Gastrocnemius medialis (tissue), 4 donors: ENCODE measurements at regions not wholly inside any gene's neighbourhood (a gene's known extent, or its start where the extent isn't known, plus 50 kb on each side); places are given as distances from the start of the nearest gene placed in this dataset.
A peak's percentile ranks its signal among the peaks of the same experiment; 100 is the strongest.
"Not testable (repeated sequence)": the region's sequence is repeated elsewhere in the genome, so short reads cannot be mapped to it uniquely, and the experiment has no call there.

Experiments
- ATAC-seq, 2 donors: fragments of 150-250 bp; one replicate each; pipeline ENCODE4 v1.9.1; 2016
- DNase-seq, 2 donors: peaks; one replicate each; pipeline ENCODE4 v3.0.0-alpha.2; 2019
- H3K27ac ChIP-seq, 4 donors: fragments of 200-600 bp; sonication (generic); 1 replicate in 1 of 4; 2 replicates in 3 of 4; pipeline ENCODE4 v1.5.1; 2016 to 2018; ENCODE audit warnings: mild to moderate bottlenecking in 2 of 4, moderate library complexity in 1 of 4
- H3K27me3 ChIP-seq, 3 donors: fragments of 200-600 bp; sonication (generic) in 2 of 3; 1 replicate in 1 of 3; 2 replicates in 2 of 3; pipeline versions ENCODE4 v1.5.1 to v1.6.0; 2016 to 2019; ENCODE audit warnings: mild to moderate bottlenecking in 1 of 3, moderate library complexity in 1 of 3
- H3K36me3 ChIP-seq, 2 donors: fragments of 200-600 bp; sonication (generic) in 1 of 2; one replicate each; pipeline ENCODE4 v1.5.1; 2017 to 2018
- H3K4me1 ChIP-seq, 2 donors: fragments of 200-600 bp; sonication (generic) in 1 of 2; one replicate each; pipeline ENCODE4 v1.5.1; 2016 to 2017; ENCODE audit warnings: mild to moderate bottlenecking in 2 of 2
- H3K4me3 ChIP-seq, 4 donors: fragments of 200-600 bp; sonication (generic) in 3 of 4; 1 replicate in 1 of 4; 2 replicates in 3 of 4; pipeline ENCODE4 v1.5.1; 2016 to 2019; ENCODE audit warnings: mild to moderate bottlenecking in 2 of 4
- H3K9me3 ChIP-seq, 3 donors: fragments of 200-600 bp; sonication (generic) in 2 of 3; 1 replicate in 1 of 3; 2 replicates in 2 of 3; pipeline ENCODE4 v1.5.1; 2016 to 2019
- CTCF ChIP-seq, 5 experiments: fragments of 450-650 bp in 3 of 5; fragments of 200-600 bp in 2 of 5; sonication (generic) in 2 of 5; IDR thresholded peaks in 4 of 5; conservative IDR thresholded peaks in 1 of 5; 1 replicate in 4 of 5; 2 replicates in 1 of 5; pipeline ENCODE4 v1.5.1; 2016 to 2019; ENCODE audit warnings: antibody characterized with exemption in 5 of 5, mild to moderate bottlenecking in 3 of 5, moderate library complexity in 3 of 5
- POLR2A ChIP-seq, 2 donors: fragments of 450-650 bp; IDR thresholded peaks; one replicate each; pipeline ENCODE4 v1.6.1; 2017; ENCODE audit warnings: antibody characterized with exemption in 2 of 2, mild to moderate bottlenecking in 2 of 2, moderate library complexity in 2 of 2
- in situ Hi-C, 4 donors: fragments of 200-750 bp; cut with MboI; loops; one replicate each; pipeline versions ENCODE4 v1.15.0 to v1.8.0; 2017; ENCODE audit warnings: low sequenced_read_pairs in 4 of 4
- intact Hi-C: fragments of 100-400 bp; cut with DNase I; formaldehyde crosslinking; loops from one replicate; pipeline ENCODE4 v1.15.1; 2023; ENCODE audit warnings: low total_unique reads

GRCh38 chr3:153783106-153783505 is 338.1 kb upstream of the ARHGEF26 start:
- H3K4me3 ChIP-seq: no peak overlapping the region
- H3K27me3 ChIP-seq: no peaks in the 10 kb centered on the region
- intact Hi-C loops (no loop called here), in situ Hi-C loops (no loop called here)
- no peaks in the 10 kb centered on the region for H3K9me3 ChIP-seq
- no peak for ATAC-seq
- DNase-seq: no peak
- H3K4me1 ChIP-seq: no peaks in the 10 kb centered on the region
- TF ChIP-seq POLR2A (IDR thresholded peaks at IDR 0.05): no peak
- TF ChIP-seq CTCF (IDR thresholded peaks at IDR 0.05 in 4 of 5, conservative IDR thresholded peaks at IDR 0.05 in 1 of 5): no peak
- no peaks in the 10 kb centered on the region for H3K36me3 ChIP-seq
- H3K27ac ChIP-seq: no peak overlapping the region

- peak in 1 of 2 donors; percentile 26 for ATAC-seq
- no peak for TF ChIP-seq CTCF (IDR thresholded peaks at IDR 0.05 in 4 of 5, conservative IDR thresholded peaks at IDR 0.05 in 1 of 5)
- TF ChIP-seq POLR2A (IDR thresholded peaks at IDR 0.05): no peak
- in situ Hi-C loops: no loop called here
Measured at GRCh38 chr3:153783741-153784480, 337.3 kb upstream of the ARHGEF26 start.

GRCh38 chr3:153785901-153786300 is 335.3 kb upstream of the ARHGEF26 start:
- Histone ChIP-seq H3K27ac (no peak overlapping the region), H3K4me1 (no peaks in the 10 kb centered on the region), H3K4me3 (no peak overlapping the region), H3K27me3 (no peaks in the 10 kb centered on the region), H3K36me3 (no peaks in the 10 kb centered on the region), H3K9me3 (no peaks in the 10 kb centered on the region)
- no peak for TF ChIP-seq CTCF (IDR thresholded peaks at IDR 0.05 in 4 of 5, conservative IDR thresholded peaks at IDR 0.05 in 1 of 5)
- no peak for TF ChIP-seq POLR2A (IDR thresholded peaks at IDR 0.05)
- in situ Hi-C loops (no loop called here), intact Hi-C loops (no loop called here)
- DNase-seq (no peak), ATAC-seq (no peak)

More at GRCh38 chr3:153783741-153784480, 337.3 kb upstream of the ARHGEF26 start:
- no peak for DNase-seq
- intact Hi-C loops: no loop called here
- Histone ChIP-seq H3K4me3 (no peak overlapping the region), H3K9me3 (no peaks in the 10 kb centered on the region), H3K27me3 (no peaks in the 10 kb centered on the region), H3K36me3 (no peaks in the 10 kb centered on the region), H3K4me1 (no peaks in the 10 kb centered on the region), H3K27ac (no peak overlapping the region)

GRCh38 chr3:153789380-153789779 is 331.8 kb upstream of the ARHGEF26 start:
- intact Hi-C loops: no loop called here
- no peak for ATAC-seq
- no peak for TF ChIP-seq POLR2A (IDR thresholded peaks at IDR 0.05)
- TF ChIP-seq CTCF (IDR thresholded peaks at IDR 0.05 in 4 of 5, conservative IDR thresholded peaks at IDR 0.05 in 1 of 5): no peak

GRCh38 chr3:153797056-153797455 is 324.1 kb upstream of the ARHGEF26 start:
- H3K36me3 ChIP-seq, H3K9me3 ChIP-seq, H3K27ac ChIP-seq, in situ Hi-C loops, intact Hi-C loops, DNase-seq, H3K4me3 ChIP-seq, ATAC-seq, H3K27me3 ChIP-seq, H3K4me1 ChIP-seq: not testable (repeated sequence)

More at GRCh38 chr3:153789380-153789779, 331.8 kb upstream of the ARHGEF26 start:
- DNase-seq: no peak
- Histone ChIP-seq H3K27me3 (no peaks in the 10 kb centered on the region), H3K9me3 (no peaks in the 10 kb centered on the region), H3K4me3 (no peak overlapping the region), H3K27ac (no peak overlapping the region), H3K4me1 (no peaks in the 10 kb centered on the region), H3K36me3 (no peaks in the 10 kb centered on the region)
- in situ Hi-C loops: no loop called here
